ENCODE measurements at regions not wholly inside any gene's neighbourhood (a gene's known extent, or its start where the extent isn't known, plus 50 kb on each side); places are given as distances from the start of the nearest gene placed in this dataset.

- TF ChIP-seq POLR2A (IDR thresholded peaks at IDR 0.05; ENCODE audit: low read depth, low read length): no peak
- no peak for TF ChIP-seq CTCF (conservative IDR thresholded peaks at IDR 0.05; ENCODE audit: low read depth, low read length)
- TF ChIP-seq MXI1 (IDR thresholded peaks at IDR 0.05; ENCODE audit: borderline replicate concordance, low read depth, low read length): no peak
- TF ChIP-seq RCOR1 (IDR thresholded peaks at IDR 0.05; ENCODE audit: insufficient replicate concordance, low read length): no peak
- TF ChIP-seq BHLHE40 (IDR thresholded peaks at IDR 0.05; ENCODE audit: low read depth, low read length): no peak
- no peak for TF ChIP-seq RFX5 (IDR thresholded peaks at IDR 0.05; ENCODE audit: low read depth, low read length)
- no peak for TF ChIP-seq RAD21 (IDR thresholded peaks at IDR 0.05; ENCODE audit: low read length)
- TF ChIP-seq ELK1 (IDR thresholded peaks at IDR 0.05; ENCODE audit: borderline replicate concordance, low read depth, low read length): no peak
- no peak for TF ChIP-seq MAFK (IDR thresholded peaks at IDR 0.05; ENCODE audit: low read depth, low read length)
- no peak for TF ChIP-seq SMC3 (IDR thresholded peaks at IDR 0.05; ENCODE audit: low read depth, low read length)
- no peak for TF ChIP-seq NFE2L2 (IDR thresholded peaks at IDR 0.05; ENCODE audit: low read depth, low read length)
- TF ChIP-seq FOS (IDR thresholded peaks at IDR 0.05; ENCODE audit: low read depth, low read length): no peak
Measured at GRCh38 chr3:30082652-30083051, 523.7 kb upstream of the TGFBR2 start.

Measured in IMR-90 (cell line).